ENCODE measurements at regions not wholly inside any gene's neighbourhood (a gene's known extent, or its start where the extent isn't known, plus 50 kb on each side); places are given as distances from the start of the nearest gene placed in this dataset.

DNA sequence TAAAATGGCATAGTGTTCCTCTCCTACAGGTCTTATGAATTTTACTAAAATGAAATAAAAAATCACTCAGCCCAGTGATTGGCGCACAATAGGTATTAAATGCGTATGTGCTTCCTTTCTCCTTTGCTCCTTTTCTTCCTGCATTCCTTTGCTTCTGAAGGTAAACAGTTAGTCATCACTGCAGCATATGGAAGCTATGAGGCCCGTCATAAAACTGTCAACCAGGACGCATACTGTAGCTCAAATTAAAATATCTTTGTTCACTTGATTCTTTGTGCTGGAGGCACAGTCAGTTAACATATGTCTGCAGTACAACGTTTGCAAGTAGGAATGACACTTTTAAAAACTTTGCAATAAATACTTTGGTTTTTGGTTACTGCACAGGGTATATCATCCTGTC is 374.7 kb downstream of the TCERG1L start:
- no peaks in the 10 kb centered on the region for H3K79me1 ChIP-seq (ENCODE audit: low read depth in 1 of 2, low read length in 2 of 2)
- H3K4me3 ChIP-seq (ENCODE audit: insufficient read depth, low read depth, low read length) = no peak overlapping the region
- WGBS, 2 experiments (ENCODE audit: extremely low coverage in 2 of 2, insufficient read length in 1 of 2) = no CpG with 5 or more reads among the region's 5 CpGs
- DNase-seq (no peak), ATAC-seq (ENCODE audit: low read depth) (no peak)
- no peak overlapping the region for H2AK9ac ChIP-seq (replicated peaks; ENCODE audit: low read depth, low read length, poor library complexity)
- H2BK20ac ChIP-seq (ENCODE audit: low read depth, low read length) = no peak overlapping the region
- H3K56ac ChIP-seq (ENCODE audit: extremely low read depth, insufficient read depth, low read length) = no peak overlapping the region
- no peak for TF ChIP-seq NFE2L2 (IDR thresholded peaks at IDR 0.05; ENCODE audit: low read depth, low read length)
- TF ChIP-seq FOS (IDR thresholded peaks at IDR 0.05; ENCODE audit: low read depth, low read length) = no peak
- no peak for TF ChIP-seq ELK1 (IDR thresholded peaks at IDR 0.05; ENCODE audit: borderline replicate concordance, low read depth, low read length)
- TF ChIP-seq POLR2A (IDR thresholded peaks at IDR 0.05; ENCODE audit: low read depth, low read length) = no peak
- no peak for TF ChIP-seq BHLHE40 (IDR thresholded peaks at IDR 0.05; ENCODE audit: low read depth, low read length)
- TF ChIP-seq USF2 (IDR thresholded peaks at IDR 0.05; ENCODE audit: low read depth, low read length) = no peak
- TF ChIP-seq MXI1 (IDR thresholded peaks at IDR 0.05; ENCODE audit: borderline replicate concordance, low read depth, low read length) = no peak
- no peak for TF ChIP-seq CHD1 (IDR thresholded peaks at IDR 0.05; ENCODE audit: low read depth, low read length)
- TF ChIP-seq CEBPB (IDR thresholded peaks at IDR 0.05; ENCODE audit: low read depth, low read length) = no peak
- no peak for TF ChIP-seq RAD21 (IDR thresholded peaks at IDR 0.05; ENCODE audit: low read length)
- TF ChIP-seq RFX5 (IDR thresholded peaks at IDR 0.05; ENCODE audit: low read depth, low read length) = no peak
- TF ChIP-seq MAFK (IDR thresholded peaks at IDR 0.05; ENCODE audit: low read depth, low read length) = no peak
- no peaks in the 10 kb centered on the region for H4K20me1 ChIP-seq (ENCODE audit: insufficient read depth, low read length)
- no peak overlapping the region for H4K91ac ChIP-seq (ENCODE audit: insufficient read depth, low read depth, low read length)
- peaks cover 33% of the 10 kb centered on the region for H3K9me3 ChIP-seq (ENCODE audit: control insufficient read depth, insufficient read depth, low read length)
- H3K36me3 ChIP-seq (ENCODE audit: control insufficient read depth, insufficient read depth, low read length) = no peaks in the 10 kb centered on the region
- BruUV-seq (replicated peaks) = no TSS peak
- POLR2A ChIA-PET (ENCODE audit: unreplicated experiment) = no interaction called here
- intact Hi-C loops (cut with micrococcal nuclease) = no loop called here
- in situ Hi-C loops (cut with MboI; ENCODE audit: low sequenced_read_pairs) = no loop called here
- no peaks in the 10 kb centered on the region for H3K27me3 ChIP-seq (ENCODE audit: control insufficient read depth, insufficient read depth, low read length)
- H2BK120ac ChIP-seq (ENCODE audit: low read depth, low read length) = no peak overlapping the region
- H2AFZ ChIP-seq (replicated peaks; ENCODE audit: low read length, poor library complexity) = no peak overlapping the region
- H3K4me1 ChIP-seq (ENCODE audit: control insufficient read depth, insufficient read depth, low read length) = no peaks in the 10 kb centered on the region
- H3K4me2 ChIP-seq (ENCODE audit: low read depth, low read length) = no peak overlapping the region
- H4K5ac ChIP-seq (ENCODE audit: low read depth, low read length) = no peak overlapping the region
- no peak overlapping the region for H2AK5ac ChIP-seq (ENCODE audit: low read depth, low read length)
- H3K4ac ChIP-seq (ENCODE audit: low read depth, low read length) = no peak overlapping the region
- CTCF ChIA-PET = no interaction called here
- no peaks in the 10 kb centered on the region for H3K9me1 ChIP-seq (ENCODE audit: insufficient read depth, low read length)
- H2BK15ac ChIP-seq (ENCODE audit: low read depth, low read length) = no peak overlapping the region
- H3K14ac ChIP-seq (replicated peaks; ENCODE audit: low read depth, low read length) = no peak overlapping the region
- dilution Hi-C loops (cut with HindIII; ENCODE audit: low sequenced_read_pairs, unreplicated experiment) = no loop called here
- no peak overlapping the region for H3K18ac ChIP-seq (ENCODE audit: low read depth, low read length)
- no peak overlapping the region for H4K8ac ChIP-seq (ENCODE audit: low read depth in 2 of 2, low read length in 2 of 2)
- H3K9ac ChIP-seq (ENCODE audit: low read depth, low read length) = no peak overlapping the region
- no peak overlapping the region for H3K23ac ChIP-seq (ENCODE audit: low read depth, low read length)
- H3K27ac ChIP-seq (ENCODE audit: insufficient read depth, low read length) = no peak overlapping the region
- H2BK5ac ChIP-seq (ENCODE audit: low read depth, low read length, poor library complexity, severe bottlenecking) = no peak overlapping the region
